Endothelial cell of umbilical vein (primary cell): ENCODE measurements at regions not wholly inside any gene's neighbourhood (a gene's known extent, or its start where the extent isn't known, plus 50 kb on each side); places are given as distances from the start of the nearest gene placed in this dataset.
"Not testable (repeated sequence)": the region's sequence is repeated elsewhere in the genome, so short reads cannot be mapped to it uniquely, and the experiment has no call there.

Experiments
- BruUV-seq: library from RNA; stranded (reverse); fragments of 400-500 nt; replicated peaks from 2 replicates; lab custom pipeline; 2021; lab: Mats Ljungman, UMichigan
- CTCF ChIA-PET: fragments of 300-600, 350-600 bp; sonication (Branson Sonifier 250); formaldehyde crosslinking; loops from one replicate; lab custom pipeline; 2021; ENCODE audit warnings: antibody characterized with exemption, inconsistent platforms; lab: Charles Lee
- POLR2A ChIA-PET: fragments of 300-600, 350-600 bp; sonication (Branson Sonifier 250); formaldehyde crosslinking; loops from one replicate; lab custom pipeline; 2021; ENCODE audit warnings: antibody characterized with exemption, inconsistent platforms; lab: Charles Lee
- DNase-seq: peaks from one replicate; pipeline ENCODE4 v3.0.0-alpha.2; 2011; ENCODE audit warnings: low read depth, low spot score
- FAIRE-seq: peaks from 2 replicates; lab custom pipeline; 2011; peaks lifted over from hg19 to GRCh38; lab: Jason Lieb, UNC
- H2AFZ ChIP-seq: 2 replicates; pipeline ENCODE4 v1.6.0; 2012; ENCODE audit warnings: low read depth, low read length, control low read depth, inconsistent platforms
- H3K27ac ChIP-seq: 2 replicates; pipeline ENCODE4 v1.5.1; 2011; ENCODE audit warnings: low read depth, mild to moderate bottlenecking, control low read depth, low read length, moderate library complexity; ENCODE audit not compliant: insufficient read depth
- H3K27me3 ChIP-seq, 2 experiments: 2 replicates each; pipeline versions ENCODE4 v1.6.0 to v1.6.1; 2011; ENCODE audit warnings: low read length in 2 of 2, mixed read lengths in 1 of 2; ENCODE audit not compliant: control insufficient read depth in 2 of 2, insufficient read depth in 2 of 2
- H3K36me3 ChIP-seq, 2 experiments: 2 replicates in 1 of 2; 3 replicates in 1 of 2; pipeline ENCODE4 v1.5.1; 2011; ENCODE audit warnings: low read length in 2 of 2, mild to moderate bottlenecking in 1 of 2, moderate library complexity in 1 of 2; ENCODE audit not compliant: control insufficient read depth in 2 of 2, insufficient read depth in 2 of 2; ENCODE audit errors: extremely low read depth in 1 of 2
- H3K4me1 ChIP-seq: 3 replicates; pipeline ENCODE4 v1.5.1; 2011; ENCODE audit warnings: mild to moderate bottlenecking, low read length; ENCODE audit not compliant: control insufficient read depth, insufficient read depth; ENCODE audit errors: extremely low read depth
- H3K4me2 ChIP-seq: 2 replicates; pipeline ENCODE4 v1.6.1; 2011; ENCODE audit warnings: low read length, control low read depth, mixed read lengths; ENCODE audit not compliant: insufficient read depth
- H3K4me3 ChIP-seq, 3 experiments: fragments of 200-600 bp in 1 of 3; sonication (generic), shearing (Covaris generic) in 1 of 3; replicated peaks in 1 of 3; 2 replicates each; pipeline ENCODE4 v1.5.1; 2011 to 2016; ENCODE audit warnings: control low read depth in 3 of 3, low read length in 3 of 3, mild to moderate bottlenecking in 2 of 3, inconsistent platforms in 1 of 3, low read depth in 1 of 3, moderate library complexity in 1 of 3; ENCODE audit not compliant: insufficient read depth in 1 of 3
- H3K79me2 ChIP-seq: 2 replicates; pipeline ENCODE4 v1.6.0; 2012; ENCODE audit warnings: low read length, inconsistent platforms; ENCODE audit not compliant: control insufficient read depth, insufficient read depth
- H3K9ac ChIP-seq: replicated peaks from 2 replicates; pipeline ENCODE3; 2011; ENCODE audit warnings: low read length, control low read depth; ENCODE audit not compliant: insufficient read depth; ENCODE audit errors: extremely low read depth
- H3K9me1 ChIP-seq: replicated peaks from 3 replicates; pipeline ENCODE4 v1.6.0; 2011; ENCODE audit warnings: mild to moderate bottlenecking, low read length; ENCODE audit not compliant: control insufficient read depth, insufficient read depth; ENCODE audit errors: extremely low read depth
- H3K9me3 ChIP-seq: replicated peaks from 2 replicates; pipeline ENCODE4 v1.5.1; 2012; ENCODE audit warnings: low read length, inconsistent platforms; ENCODE audit not compliant: control insufficient read depth, insufficient read depth
- H4K20me1 ChIP-seq: replicated peaks from 2 replicates; pipeline ENCODE3; 2011; ENCODE audit warnings: mild to moderate bottlenecking, low read length; ENCODE audit not compliant: control insufficient read depth, insufficient read depth; ENCODE audit errors: extremely low read depth
- dilution Hi-C: fragments of 300-500 bp; cut with MboI; formaldehyde crosslinking; loops from one replicate; pipeline ENCODE4 v1.15.0; 2019; ENCODE audit warnings: low sequenced_read_pairs; ENCODE audit not compliant: extremely low pct_ligation_motif_present
- intact Hi-C: fragments of 100-400 bp; cut with micrococcal nuclease; formaldehyde crosslinking; loops from one replicate; pipeline ENCODE4 v1.10.0; 2022

- CTCF ChIA-PET, H3K9me3 ChIP-seq, FAIRE-seq, H3K27me3 ChIP-seq, H3K9ac ChIP-seq, H3K4me2 ChIP-seq, DNase-seq, H3K9me1 ChIP-seq, H3K36me3 ChIP-seq, H3K27ac ChIP-seq, H2AFZ ChIP-seq, H4K20me1 ChIP-seq, POLR2A ChIA-PET, BruUV-seq, H3K79me2 ChIP-seq, H3K4me3 ChIP-seq, H3K4me1 ChIP-seq, dilution Hi-C loops: not testable (repeated sequence)
- intact Hi-C loops = loop anchor here (10.0 kb wide), 1 partner anchor 48 kb away; no protein-coding TSS in a partner anchor
Observed at GRCh38 chr20:47847220-47847619, 61.9 kb upstream of the SULF2 start.

GRCh38 chr20:47846651-47847050 lies 61.4 kb upstream of the SULF2 start:
- H3K79me2 ChIP-seq, H2AFZ ChIP-seq, BruUV-seq, H3K9me3 ChIP-seq, H3K4me2 ChIP-seq, H3K9me1 ChIP-seq, DNase-seq, H3K36me3 ChIP-seq, H3K27me3 ChIP-seq, H3K4me1 ChIP-seq, CTCF ChIA-PET, H4K20me1 ChIP-seq, H3K9ac ChIP-seq, dilution Hi-C loops, H3K4me3 ChIP-seq, FAIRE-seq, POLR2A ChIA-PET, H3K27ac ChIP-seq: not testable (repeated sequence)
- intact Hi-C loops = loop anchor here (10.0 kb wide), 1 partner anchor 48 kb away; no protein-coding TSS in a partner anchor

GRCh38 chr20:47845382-47845977 lies 60.2 kb upstream of the SULF2 start:
- FAIRE-seq, POLR2A ChIA-PET: not testable (repeated sequence)

GRCh38 chr20:47844568-47844906 lies 59.3 kb upstream of the SULF2 start:
- H3K9me1 ChIP-seq, H3K4me3 ChIP-seq, H4K20me1 ChIP-seq, BruUV-seq, H3K79me2 ChIP-seq, H3K4me2 ChIP-seq, H2AFZ ChIP-seq, H3K36me3 ChIP-seq, H3K27ac ChIP-seq, dilution Hi-C loops, POLR2A ChIA-PET, FAIRE-seq, DNase-seq, H3K27me3 ChIP-seq, H3K9ac ChIP-seq, H3K4me1 ChIP-seq, CTCF ChIA-PET, H3K9me3 ChIP-seq: not testable (repeated sequence)
- intact Hi-C loops = loop anchor here (10.0 kb wide), 1 partner anchor 50 kb away; no protein-coding TSS in a partner anchor

More at GRCh38 chr20:47845382-47845977, 60.2 kb upstream of the SULF2 start:
- CTCF ChIA-PET, H3K79me2 ChIP-seq, H3K4me3 ChIP-seq, H4K20me1 ChIP-seq, H3K4me2 ChIP-seq, dilution Hi-C loops, BruUV-seq, H3K9ac ChIP-seq, DNase-seq, H3K9me1 ChIP-seq, H3K27ac ChIP-seq, H3K9me3 ChIP-seq, H3K4me1 ChIP-seq, H3K36me3 ChIP-seq, H2AFZ ChIP-seq, H3K27me3 ChIP-seq: not testable (repeated sequence)
- intact Hi-C loops = loop anchor here (10.0 kb wide), 1 partner anchor 49 kb away; no protein-coding TSS in a partner anchor
